GM21360 (cell line): ENCODE measurements at regions not wholly inside any gene's neighbourhood (a gene's known extent, or its start where the extent isn't known, plus 50 kb on each side); places are given as distances from the start of the nearest gene placed in this dataset.

Experiments used
- ATAC-seq: cut with Tn5 transposase; IDR thresholded peaks from one replicate; pipeline ENCODE4 v1.9.1; 2021; ENCODE audit warnings: mild to moderate bottlenecking, moderate library complexity; ENCODE audit not compliant: unreplicated experiment

GRCh38 chr7:88515301-88515700 lies 208.6 kb upstream of the STEAP4 start:
- no peak for ATAC-seq

DNA sequence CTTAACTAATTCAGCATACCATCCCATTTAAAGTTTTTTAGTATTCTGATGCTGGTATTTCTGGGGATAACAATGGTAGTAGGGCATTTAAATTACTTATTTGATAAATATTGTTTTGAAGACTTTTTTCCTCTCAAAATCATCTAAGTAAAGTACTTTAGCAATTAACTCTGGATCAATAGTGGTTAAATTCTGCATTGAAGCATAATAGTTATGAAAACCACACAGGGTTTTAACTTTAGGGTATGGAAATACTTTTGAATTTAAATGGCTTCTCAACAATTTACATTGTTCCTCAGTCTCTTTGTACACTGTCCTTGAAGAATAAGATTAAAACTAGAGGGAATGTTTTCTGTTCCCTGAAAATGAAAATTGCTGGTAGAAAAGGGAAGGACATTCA lies 202.6 kb upstream of the STEAP4 start:
- no peak for ATAC-seq

DNA sequence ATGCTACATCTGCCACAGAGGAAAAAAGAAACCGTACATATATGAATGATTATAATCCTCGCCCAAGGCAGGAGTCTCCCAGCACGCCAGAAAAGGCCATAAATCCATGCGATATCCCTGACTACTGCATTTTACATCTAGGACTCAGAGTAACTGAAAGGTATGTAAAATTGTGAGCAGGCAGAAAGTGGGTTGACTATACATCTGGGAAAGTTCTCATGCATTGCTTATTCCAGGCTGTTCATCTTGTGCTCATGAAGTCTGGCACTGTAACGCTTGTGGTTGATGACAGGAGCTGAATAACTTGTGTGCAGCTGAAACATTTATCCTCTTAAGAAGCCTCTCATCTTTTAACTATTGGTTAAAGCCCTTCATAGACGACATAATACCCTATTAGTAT lies 193.4 kb upstream of the STEAP4 start:
- no peak for ATAC-seq

GRCh38 chr7:88495881-88496725 lies 189.4 kb upstream of the STEAP4 start:
- ATAC-seq: no peak

DNA sequence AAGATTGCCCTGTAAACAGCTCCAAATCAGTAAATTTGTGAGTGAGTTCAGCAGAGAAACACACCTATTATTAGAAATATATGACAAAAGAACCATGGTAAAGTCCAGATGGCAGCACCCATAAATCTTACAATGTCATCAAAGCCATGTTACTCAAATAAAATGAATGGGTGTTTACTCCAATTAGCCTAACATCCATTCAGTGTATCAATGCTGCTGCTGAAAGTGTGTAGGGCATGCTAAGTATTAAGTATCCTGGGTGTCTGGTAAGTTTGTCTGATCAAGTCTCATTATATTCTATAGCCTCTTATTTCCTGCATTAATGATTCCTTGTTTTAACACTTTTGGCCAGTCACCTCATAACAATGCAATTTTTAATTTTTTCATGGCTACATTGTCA lies 185.5 kb upstream of the STEAP4 start:
- ATAC-seq: no peak

GRCh38 chr7:88490874-88491273 lies 184.2 kb upstream of the STEAP4 start:
- no peak for ATAC-seq

DNA sequence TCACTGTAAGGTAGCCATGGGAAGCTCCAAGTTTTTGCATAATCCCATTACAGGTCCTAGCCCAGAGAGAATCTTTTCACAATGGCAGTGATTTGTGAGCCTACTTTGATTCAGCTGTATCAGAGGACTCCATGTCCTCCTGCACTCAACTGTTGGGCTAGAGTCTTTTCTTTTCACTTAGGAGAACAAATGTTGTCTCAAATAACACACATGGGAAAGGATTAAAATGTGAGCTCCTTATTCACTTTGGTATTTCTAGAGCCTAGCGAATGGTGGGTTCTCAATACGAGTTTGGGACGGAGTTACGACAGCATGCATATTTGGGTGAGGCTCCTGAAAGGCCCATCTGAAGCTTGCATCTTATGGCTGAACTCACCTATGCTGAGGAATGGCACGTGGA lies 183.5 kb upstream of the STEAP4 start:
- no peak for ATAC-seq

GRCh38 chr7:88485821-88486220 lies 179.1 kb upstream of the STEAP4 start:
- no peak for ATAC-seq

DNA sequence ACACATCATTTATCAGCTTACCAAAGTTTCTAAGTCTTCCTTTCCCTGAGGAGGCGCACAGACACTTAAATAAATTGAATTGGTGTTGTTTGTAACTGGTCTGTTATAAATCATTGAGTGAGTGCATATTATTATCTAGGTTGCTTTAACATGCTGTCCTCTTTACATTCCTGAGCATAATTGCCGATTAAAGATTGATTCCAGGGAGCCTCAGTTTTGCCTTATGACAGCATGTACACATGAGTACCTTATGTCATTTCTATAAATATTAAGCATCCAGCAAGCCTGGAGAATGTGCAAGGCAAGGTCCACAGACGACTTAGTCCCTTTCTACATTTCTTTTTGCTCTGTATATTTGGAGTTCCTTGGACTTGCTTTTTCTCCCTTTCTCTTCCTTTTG lies 177.9 kb upstream of the STEAP4 start:
- no peak for ATAC-seq

- no peak for ATAC-seq
Measured at GRCh38 chr7:88480896-88481295, 174.2 kb upstream of the STEAP4 start.

GRCh38 chr7:88480271-88480670 lies 173.6 kb upstream of the STEAP4 start:
- no peak for ATAC-seq

DNA sequence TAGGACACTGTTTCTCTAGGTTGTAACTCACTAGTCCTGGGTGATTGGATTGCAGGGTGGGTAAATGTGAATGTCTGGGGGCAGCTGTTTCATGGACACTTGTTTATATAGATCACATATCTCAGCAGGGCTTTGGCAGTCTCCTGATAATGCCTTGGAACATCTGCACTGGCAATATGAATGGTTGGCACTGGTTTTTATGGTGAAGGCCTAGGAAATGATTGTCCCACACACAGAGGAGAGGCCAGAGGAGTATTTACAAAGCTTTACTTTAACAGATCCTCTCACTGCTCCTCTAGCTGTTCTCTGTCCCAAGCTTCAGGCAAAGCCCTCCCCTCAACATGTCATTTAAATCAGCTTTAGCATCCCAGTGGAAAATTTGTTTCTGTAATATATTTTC lies 171.3 kb upstream of the STEAP4 start:
- ATAC-seq: no peak

- no peak for ATAC-seq
Measured at GRCh38 chr7:88465600-88465999, 158.9 kb upstream of the STEAP4 start.

GRCh38 chr7:88462799-88463198 lies 156.1 kb upstream of the STEAP4 start:
- ATAC-seq: no peak

DNA sequence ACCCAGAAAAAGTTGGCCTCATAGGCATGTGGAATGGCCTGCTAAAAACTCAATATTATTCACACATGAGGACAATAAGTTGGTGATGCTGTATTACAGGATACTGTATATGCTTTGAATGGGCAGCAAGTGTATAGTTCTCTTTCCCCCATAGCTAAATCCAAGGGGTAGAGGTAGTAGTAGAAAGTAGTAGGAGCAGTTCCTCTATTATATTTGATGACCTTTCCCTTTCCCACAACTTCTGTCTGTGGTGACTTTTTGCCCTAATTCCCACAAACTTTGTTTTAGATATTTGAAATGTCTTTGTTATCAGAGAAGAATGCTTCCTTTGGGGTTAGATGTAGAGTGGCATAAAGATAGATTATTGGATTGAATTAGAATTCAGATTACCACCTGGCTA lies 154.0 kb upstream of the STEAP4 start:
- no peak for ATAC-seq

DNA sequence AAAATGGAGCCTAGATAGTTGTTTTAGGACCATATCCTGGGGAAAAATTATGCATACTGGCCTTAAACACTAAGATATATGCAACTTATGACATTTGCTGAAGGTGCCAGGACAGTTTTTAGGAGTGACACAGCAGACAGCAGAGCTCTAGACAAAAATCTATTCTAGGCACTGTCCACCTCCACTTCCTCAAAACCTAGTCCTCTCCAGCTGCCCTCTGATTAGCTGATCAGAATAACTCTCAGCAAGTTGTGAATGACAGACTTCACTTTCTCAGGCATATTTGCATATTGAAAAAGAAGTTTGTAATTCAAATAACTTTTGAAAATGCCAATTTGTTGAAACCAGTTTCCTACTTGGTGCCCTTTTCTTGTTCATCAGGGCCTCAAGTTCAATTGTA lies 152.3 kb upstream of the STEAP4 start:
- no peak for ATAC-seq

GRCh38 chr7:88458279-88458678 lies 151.6 kb upstream of the STEAP4 start:
- no peak for ATAC-seq

DNA sequence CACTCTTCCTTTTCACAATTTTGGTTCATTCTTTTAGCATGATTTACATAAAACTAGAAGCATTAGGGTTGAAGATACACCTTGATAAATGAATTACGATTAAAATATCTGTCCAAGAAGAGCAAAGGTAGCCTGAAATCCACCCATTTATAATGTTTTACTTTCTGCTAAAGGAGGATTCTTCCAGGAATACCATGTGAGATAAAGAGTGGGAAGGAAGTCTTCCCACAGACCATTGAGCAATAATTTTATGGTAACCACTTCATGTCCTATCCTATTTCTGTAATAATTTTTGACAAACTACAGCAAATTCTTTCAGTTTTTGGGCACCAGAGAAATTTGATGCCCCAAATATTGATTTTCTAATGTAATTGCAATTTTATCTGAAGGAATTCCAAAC lies 150.6 kb upstream of the STEAP4 start:
- no peak for ATAC-seq

DNA sequence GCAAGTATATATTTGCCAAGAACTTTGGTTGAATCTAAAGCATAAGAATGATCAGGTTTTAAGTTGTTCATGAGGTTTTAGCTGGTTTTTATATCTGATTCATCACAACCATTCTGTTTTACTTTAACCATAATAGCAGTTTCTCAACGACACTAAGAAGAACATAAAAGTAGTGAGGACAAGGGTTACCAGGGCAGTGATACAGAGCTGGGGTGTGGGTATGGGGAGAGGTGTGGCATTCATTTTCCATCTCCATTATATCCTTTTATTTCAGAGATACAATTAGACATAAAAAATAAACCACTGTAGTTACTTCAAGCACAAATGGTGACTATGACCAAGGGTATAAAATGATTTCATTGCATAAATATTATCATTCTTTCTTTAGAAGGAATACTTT lies 149.8 kb upstream of the STEAP4 start:
- ATAC-seq: no peak

- no peak for ATAC-seq
Measured at GRCh38 chr7:88455696-88456095, 149.0 kb upstream of the STEAP4 start.

GRCh38 chr7:88452646-88453045 lies 146.0 kb upstream of the STEAP4 start:
- ATAC-seq: no peak

- no peak for ATAC-seq
Measured at GRCh38 chr7:88450874-88451273, 144.2 kb upstream of the STEAP4 start.

DNA sequence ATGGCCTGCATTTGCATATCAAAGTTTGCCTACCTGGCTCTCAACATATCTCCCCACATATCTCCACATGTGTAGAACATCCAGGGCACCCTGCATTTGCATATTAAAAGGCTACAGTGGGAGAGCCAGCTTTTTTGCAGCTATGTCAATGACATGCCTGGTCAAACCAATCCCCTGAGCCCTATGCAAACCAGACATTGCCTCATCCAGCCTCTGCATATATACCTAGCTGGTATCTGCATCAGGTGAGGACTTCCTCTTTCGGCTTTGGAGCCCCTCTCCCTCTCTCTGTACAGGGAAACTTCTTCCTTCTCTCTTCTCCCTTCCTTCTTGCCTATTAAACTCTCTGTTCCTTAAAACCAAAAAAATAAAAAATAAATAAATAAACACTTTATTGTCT lies 142.7 kb upstream of the STEAP4 start:
- no peak for ATAC-seq
